HG03354 (cell line): ENCODE measurements at regions not wholly inside any gene's neighbourhood (a gene's known extent, or its start where the extent isn't known, plus 50 kb on each side); places are given as distances from the start of the nearest gene placed in this dataset.
"Not testable (repeated sequence)": the region's sequence is repeated elsewhere in the genome, so short reads cannot be mapped to it uniquely, and the experiment has no call there.

Source experiments
- ATAC-seq: cut with Tn5 transposase; IDR thresholded peaks from one replicate; pipeline ENCODE4 v1.9.1; 2021; ENCODE audit warnings: mild to moderate bottlenecking; ENCODE audit not compliant: unreplicated experiment, poor library complexity, severe bottlenecking

DNA sequence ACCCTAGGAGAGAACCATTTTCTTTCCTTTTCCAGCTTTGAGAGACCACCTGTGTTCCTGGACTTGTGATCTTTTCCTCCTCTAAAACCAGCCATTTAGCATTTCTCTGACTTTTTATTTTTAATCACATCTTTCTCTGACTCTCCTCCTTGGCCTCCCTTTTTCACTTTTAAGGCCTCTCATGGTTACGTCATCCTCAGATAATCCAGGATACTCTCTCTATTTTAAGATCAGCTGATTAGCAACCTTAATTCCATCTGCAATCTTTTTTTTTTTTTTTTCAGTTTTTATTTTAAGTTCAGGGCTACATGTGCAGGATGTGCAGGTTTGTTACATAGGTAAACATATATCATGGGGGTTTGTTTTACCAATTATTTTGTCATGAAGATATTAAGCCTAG, 54.0 kb downstream of the RFPL4B start:
- ATAC-seq, result no peak

DNA sequence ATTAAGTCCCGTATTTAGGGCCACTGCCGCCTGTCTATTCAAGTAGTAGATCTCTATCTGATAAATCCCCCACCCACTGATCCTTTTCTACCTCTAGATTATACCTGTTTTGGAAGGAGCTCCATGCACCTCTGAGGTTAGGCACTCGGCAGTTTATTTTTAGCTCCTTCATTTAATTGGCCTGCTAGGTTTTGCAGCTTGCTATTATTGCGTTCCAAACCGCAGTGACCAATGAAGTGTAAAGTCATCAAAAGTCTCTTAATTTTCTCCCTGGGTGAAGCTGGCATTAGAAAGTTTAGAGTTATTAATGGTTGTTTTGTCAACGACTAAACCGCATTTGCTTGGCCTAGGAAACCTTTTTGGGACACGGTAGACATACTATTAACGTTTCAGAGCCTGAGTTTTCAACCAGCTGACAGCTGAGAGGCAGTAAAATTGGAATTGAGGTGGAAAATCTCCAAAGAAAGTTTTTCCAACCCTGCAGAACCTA, 60.0 kb downstream of the RFPL4B start:
- ATAC-seq, result no peak

DNA sequence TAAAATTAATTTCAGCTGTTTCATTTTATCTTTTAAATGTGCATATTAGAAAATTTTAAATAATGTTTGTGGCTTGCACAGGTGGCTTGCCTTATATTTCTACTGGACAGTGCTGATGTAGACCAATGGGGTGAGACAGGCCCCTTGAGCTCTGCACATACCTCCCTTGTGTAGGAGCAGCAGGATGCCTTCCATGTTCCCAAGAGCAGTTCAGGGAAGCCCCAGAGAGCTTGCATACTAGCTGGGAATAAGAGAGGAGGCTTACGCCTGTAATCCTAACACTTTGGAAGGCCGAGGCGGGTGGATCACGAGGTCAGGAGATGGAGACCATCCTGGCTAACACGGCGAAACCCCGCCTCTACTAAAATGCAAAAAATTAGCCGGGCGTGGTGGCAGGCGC, 61.4 kb downstream of the RFPL4B start:
- no peak for ATAC-seq

DNA sequence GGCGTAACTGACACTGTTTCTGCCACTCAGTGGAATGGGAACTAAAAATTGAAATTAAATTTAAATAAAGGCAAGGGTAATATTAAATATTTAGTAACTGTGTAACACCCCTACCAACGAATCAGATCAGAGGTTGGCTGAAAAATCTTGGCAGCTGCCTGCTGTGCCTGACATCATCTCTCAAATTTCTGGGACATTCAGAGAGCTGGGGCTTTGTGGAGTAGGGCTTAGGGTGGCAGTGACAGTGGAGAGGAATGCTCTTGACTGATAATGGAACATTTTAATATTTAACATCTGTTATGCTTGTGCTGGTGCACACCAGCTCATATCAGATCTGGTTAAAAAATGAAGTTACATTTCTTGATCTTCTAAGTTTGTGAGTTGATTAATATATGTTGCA, 62.2 kb downstream of the RFPL4B start:
- ATAC-seq, result no peak

DNA sequence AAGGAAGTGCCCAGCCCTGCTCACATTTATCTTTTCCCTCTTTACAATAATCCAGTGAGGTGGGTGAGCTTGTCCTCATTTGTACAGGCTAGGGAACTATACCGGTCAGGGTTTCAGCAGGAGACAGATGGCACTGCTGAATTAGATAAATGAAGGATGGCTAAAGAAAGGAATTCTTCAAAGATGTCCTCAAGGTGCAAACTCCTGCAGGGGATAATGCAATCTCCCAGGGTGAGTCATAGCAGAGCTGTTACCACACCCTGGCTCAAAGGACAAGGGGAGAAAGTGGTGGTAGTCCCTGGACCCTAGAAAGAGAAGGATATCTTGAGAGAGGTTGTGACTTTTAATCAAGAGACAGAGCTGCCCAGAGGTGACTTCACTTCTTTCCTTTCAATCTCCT, 66.7 kb downstream of the RFPL4B start:
- ATAC-seq, result no peak

DNA sequence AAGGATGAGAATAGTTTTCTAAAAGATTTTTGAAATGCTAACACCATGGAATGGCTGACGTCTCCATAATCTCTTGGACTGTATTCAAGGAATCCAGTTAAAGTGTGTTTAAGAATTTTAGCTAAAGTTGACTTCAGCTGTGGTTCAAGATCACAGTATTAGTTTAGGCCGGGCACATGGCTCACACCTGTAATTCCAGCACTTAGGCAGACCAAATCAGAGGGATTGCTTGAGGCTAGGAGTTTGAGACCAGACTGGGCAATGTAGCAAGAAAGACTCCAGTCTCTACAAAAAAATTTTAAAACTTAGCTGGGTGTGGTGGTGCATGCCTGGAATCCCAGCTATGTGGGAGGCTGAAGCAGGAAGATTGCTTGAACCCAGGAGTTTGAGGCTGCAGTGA, 68.2 kb downstream of the RFPL4B start:
- ATAC-seq, result no peak

DNA sequence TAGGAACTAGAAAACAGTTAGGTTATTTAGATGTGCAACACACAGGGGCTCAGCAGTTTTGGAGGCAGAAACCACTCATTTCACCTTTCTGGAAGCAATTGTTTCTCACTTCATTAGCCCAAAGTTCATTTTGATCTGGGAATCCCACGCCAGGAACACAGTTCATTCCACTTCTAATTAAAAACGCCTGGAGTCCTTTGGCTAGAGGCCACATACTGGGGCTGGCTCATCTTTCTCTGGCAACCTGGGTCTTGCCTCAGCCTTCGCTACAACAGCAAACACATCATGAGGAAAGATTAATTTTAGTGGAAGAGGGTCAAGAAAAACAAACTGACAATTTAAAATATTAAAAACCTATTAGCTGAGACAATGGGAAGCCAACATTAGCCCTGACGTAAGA, 69.7 kb downstream of the RFPL4B start:
- ATAC-seq, result no peak

DNA sequence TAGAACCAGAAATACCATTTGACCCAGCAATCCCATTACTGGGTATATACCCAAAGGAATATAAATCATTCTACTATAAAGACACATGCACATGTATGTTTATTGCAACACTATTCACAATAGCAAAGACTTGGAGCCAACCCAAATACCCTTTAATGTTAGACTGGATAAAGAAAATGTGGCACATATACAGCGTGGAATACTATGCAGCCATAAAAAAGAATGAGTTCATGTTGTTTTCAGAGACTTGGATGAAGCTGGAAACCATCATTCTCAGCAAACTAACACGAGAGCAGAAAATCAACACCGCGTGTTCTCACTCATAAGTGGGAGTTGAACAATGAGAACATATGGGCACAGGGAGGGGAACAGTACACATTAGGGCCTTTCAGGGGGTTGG, 79.9 kb downstream of the RFPL4B start:
- ATAC-seq, result not testable (repeated sequence)

DNA sequence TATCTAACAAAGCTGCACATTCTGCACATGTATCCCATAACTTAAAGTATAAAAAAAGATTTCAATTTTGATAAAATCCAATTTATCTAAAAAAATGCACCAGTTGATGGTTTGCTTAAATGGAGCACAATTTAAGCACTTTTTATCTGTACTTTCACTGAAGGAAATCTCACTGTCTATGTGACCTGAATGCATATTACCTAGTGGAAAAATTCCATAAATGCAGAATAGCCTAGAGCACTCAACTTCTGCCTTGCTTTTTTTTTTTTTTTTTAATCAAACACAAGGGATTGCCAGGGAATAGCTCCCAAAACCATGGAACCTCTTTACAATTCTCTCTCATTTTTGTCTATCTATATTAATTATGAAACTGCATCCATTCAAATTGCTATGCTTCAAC, 80.4 kb downstream of the RFPL4B start:
- no peak for ATAC-seq

DNA sequence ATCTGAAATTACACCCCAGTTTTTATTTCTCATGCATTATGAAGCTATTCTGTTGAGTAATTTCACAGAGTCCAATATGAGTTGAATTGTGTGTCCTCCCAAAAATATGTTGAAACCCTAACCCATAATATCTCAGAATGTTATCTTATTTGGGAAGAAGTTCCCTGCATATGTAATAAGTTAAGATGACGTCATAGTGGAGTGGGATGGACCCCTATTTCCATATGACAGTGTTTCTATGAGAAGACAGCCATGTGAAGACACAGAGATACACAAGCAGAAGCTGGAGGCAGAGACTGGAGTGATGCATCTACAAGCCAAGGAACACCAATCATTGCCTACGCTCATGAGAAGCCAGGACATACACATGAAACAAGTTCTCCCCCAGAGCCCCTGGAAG, 81.3 kb downstream of the RFPL4B start:
- ATAC-seq, result no peak

DNA sequence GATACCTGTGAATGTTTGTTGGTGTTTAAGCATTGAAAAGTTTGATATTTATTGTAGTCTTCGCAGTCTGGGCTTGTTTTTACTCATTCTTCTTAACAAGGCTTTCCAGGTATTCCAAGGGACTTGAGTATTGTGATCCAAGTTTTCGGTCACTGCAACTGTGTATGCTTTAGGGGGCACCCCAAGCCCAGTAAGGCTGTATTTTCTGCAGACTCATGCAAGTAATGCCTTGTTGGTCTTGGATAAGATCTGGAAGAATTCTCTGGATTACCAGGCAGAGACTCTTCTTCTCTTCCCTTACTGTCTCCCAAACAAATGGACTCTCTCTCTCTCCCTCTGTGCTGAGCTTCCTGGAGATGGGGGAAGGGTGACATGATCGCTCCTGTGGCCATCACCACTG, 82.1 kb downstream of the RFPL4B start:
- no peak for ATAC-seq

DNA sequence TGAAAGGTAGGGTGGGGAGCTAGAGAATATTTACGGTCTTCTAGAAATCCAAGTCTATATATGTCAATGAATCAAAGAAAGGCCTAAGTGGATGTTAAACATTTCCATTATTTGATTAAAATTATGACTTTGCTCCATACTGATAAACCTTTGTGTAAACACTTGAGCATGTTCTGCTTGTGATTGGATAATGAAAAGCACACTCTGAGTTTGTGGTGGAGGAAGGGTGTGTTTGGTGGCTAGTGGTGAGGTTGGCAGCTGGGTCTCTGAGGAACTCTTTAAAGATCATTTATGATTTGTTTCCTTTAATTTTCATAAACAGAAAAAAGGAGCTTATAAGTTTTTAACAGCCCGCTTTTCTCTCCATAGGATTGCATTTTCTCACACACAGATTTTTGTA, 84.7 kb downstream of the RFPL4B start:
- ATAC-seq, result no peak

DNA sequence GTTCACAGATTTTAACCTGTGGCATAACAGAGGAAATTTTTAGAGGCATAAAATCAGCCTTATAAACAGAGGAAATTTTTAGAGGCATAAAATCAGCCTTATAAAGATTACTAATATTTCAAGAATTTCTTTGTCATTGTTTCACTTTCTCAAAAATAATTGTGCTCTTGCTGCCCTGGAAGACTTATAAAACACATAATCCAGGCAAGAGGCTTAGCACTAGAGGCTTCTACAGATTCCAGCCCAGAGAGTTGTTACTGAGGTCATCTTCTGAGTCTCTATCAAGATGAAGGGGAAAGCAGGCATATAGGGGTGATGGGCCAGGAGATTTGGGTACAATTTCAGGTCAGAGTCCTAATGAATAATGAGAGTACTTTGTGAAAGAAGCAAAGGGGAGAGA, 85.7 kb downstream of the RFPL4B start:
- ATAC-seq, result no peak

DNA sequence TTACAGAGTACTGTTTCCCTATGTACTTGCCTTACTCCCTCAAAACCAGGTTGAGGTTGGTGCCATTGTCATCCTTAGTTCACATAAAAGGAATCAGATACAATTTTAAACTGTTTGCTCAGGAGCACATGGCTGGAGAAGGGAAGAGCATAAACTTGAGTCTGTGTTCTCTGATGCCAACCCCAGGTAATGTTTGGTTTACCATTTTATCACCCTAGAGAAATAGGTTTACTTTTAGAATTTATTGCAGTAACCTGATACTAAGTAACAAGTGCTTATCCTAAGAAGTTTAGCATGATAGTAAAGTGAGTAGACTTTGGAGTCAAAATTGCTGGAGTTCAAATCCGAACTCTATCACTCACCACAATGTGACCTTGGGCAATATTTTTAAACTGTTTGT, 86.3 kb downstream of the RFPL4B start:
- ATAC-seq, result no peak

DNA sequence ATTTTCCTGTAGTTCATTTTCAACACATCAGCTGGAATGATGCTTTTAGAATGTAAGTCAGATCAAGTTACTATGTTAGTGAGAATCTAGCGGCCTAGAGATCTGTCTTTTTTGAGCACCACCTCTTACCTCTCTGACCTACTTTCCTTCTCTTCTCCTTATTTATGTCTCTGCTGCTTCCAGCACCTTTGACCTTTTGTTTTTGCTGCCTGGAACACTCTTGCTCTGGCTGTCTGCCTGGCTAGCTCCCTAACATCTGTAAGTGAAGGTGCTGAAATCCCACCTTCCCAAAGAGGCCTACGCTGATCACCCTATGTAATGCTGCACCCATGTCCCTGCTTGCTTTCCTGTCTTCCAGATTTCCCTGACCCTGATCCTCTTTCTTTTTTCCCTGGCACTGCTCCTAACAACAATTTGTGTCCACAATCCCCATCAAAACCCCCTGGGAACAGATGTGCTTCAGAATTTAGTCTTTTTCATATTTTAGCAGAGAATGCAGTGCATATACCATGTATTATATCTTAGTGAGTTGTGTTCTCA, 87.8 kb downstream of the RFPL4B start:
- no peak for ATAC-seq

DNA sequence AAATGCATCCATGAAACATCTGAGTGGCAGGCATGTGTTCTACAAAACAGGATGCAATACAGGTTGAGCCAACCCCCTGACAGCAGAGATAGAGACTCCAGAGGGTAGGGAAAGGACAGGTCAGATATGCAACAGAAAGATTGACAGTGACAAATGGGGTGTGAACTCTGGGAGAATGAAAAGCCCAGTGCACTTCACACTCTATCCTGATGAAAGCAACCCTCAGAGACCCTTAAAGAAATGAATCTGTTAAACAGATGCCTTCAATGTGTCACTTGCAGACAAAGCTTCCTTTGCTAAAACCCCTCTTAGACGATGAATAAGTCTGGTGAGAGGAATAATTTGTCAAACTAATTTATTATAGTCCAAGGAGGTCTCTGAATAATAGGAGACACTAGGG, 89.9 kb downstream of the RFPL4B start:
- no peak for ATAC-seq

DNA sequence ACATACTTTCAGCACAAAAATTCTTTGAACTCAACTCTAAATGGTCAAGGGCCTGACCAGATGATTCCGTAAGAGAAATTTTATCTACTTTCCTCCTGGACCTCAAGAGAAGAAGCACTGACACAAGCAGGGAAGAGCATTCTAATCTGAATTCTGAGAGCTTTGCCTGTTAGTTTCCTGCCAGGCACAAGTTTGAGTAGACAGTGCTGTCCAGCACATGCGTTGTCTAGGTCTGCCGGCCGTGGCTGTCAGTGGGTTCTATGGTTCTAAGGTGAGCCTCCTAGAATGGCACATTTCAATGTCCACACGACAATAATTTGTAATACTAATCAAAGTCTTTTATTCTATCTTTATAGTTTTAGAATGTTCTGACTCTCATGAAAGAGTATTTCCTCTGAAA, 91.9 kb downstream of the RFPL4B start:
- no peak for ATAC-seq

DNA sequence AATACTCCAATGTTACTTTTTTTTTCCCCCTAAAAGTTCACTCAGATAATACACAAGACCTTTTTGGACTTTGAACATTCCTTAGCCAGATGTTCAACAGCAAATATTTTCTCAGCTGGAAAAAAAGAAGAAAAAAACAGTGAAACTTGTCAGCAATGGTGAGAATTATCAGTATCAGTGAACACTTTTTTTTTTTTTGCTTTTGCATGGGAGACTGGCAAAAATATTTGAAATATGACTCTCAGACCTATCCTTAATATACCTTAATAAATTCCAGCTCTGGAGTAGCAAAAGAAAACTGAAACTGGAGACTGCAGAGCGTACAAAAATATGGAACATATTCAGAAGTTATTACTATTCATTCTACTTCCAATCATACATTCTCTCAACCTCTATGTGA, 92.3 kb downstream of the RFPL4B start:
- ATAC-seq, result no peak

DNA sequence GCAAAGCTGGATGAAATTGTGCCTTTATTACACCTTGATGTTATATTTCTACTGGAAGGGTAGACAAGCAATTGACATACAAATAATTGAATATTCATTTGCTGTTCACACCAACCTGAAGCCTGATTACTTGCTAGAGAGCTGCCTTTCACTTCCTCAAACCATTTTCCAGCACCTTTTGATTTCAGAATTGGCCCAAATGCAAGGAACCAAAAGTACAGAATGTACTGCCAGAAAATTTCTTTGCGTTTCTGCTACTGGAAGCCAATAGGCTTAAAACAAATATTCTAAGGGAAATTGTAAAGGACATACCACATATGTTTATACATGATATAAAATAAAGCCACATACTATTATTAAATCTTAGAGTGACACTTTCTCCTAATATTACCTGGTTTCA, 94.5 kb downstream of the RFPL4B start:
- ATAC-seq, result no peak

DNA sequence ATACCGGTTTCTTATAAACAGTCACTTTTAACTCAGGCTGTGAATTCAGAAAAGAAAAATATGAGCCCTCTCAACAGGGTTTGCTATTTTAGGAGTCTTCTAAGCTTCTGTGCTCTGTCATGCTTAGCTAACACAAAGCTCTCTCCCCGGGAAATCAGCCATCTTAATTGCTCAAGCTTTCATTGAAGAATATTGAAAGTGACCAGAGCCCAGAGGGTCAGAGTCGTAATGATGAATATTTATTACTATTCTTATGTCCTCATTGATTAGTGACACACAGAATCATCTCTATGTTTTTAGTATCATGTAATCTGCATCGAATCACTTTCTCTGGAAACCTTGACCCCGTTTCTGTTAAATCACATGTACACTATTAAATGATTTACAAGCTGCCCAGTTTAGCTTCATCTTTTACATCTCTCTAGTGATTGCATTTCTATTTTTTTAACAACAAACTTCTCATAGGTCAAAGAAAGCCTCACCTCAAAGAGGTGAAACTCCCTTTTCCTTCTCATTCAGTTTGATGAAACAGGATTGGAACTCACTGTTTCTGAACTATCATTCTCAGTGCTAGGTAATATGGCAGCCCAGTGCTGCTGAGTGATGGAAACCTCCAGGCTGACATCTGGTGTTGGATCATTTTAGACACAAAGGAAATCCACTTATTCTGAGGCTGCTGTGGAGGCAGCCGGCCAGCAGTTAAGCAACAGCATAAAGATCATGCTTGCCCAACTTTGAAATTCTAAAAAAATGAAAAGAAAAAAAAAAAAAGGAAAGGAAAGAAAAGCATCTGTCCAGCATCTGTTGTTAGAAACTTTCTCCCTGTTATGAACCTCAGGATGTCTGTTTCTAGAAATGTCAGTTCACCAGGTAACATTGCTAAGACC, 96.3 kb downstream of the RFPL4B start:
- ATAC-seq, result no peak

DNA sequence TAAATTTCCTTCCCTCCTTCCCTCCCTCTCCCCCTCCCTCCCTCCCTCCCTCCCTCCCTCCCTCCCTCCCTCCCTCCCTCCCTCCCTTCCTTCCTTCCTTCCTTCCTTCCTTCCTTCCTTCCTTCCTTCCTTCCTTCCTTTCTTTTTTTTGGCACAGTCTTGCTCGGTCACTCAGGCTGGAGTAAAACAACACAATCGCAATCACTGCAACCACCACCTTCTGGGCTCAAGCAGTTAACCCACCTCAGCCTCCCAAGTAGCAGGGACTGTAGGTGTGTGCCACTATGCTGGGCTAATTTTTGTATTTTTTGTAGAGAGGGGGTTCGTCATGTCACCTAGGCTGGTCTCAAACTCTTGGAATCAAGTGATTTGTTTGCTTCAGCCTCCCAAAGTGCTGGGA, 101.7 kb downstream of the RFPL4B start:
- ATAC-seq, result not testable (repeated sequence)

DNA sequence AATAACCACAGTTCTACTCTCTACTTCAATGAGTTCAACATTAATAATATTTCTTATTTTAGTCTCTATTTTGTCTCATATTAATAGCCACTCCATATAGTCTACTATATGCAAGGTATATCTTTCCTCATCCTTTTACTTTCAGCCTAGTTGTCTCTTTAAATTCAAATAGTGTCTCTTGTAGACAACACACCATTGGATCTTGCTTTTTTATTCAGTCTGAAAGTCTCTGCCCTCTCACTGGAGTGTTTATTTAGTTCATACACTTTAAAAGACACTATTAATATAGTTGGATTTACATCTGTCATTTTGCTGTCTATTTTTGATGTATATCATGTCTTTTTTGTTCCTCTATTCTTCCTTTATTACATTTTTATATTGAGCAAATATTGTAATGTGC, 103.5 kb downstream of the RFPL4B start:
- ATAC-seq, result no peak
